Right lobe of liver (tissue), 4 donors: ENCODE measurements at regions not wholly inside any gene's neighbourhood (a gene's known extent, or its start where the extent isn't known, plus 50 kb on each side); places are given as distances from the start of the nearest gene placed in this dataset.

Experiments
- POLR2A ChIP-seq: fragments of 450-650 bp; IDR thresholded peaks from one replicate; pipeline ENCODE4 v1.6.1; 2017; ENCODE audit warnings: antibody characterized with exemption, mild to moderate bottlenecking
- TF ChIP-seq, protein P1 (sequence below), 4 donors: fragments of 200-600 bp in 3 of 4; fragments of 450-650 bp in 1 of 4; IDR thresholded peaks; one replicate each; pipeline versions ENCODE4 v1.5.1 to v1.8.0; 2016 to 2022; ENCODE audit warnings: antibody characterized with exemption in 4 of 4, mild to moderate bottlenecking in 2 of 4
- donor health status: DM: no; HTN: no; CAD: no.
- donor health status: DM: no; HTN: no; CAD: no.
- donor health status: DM: no; HTN: yes; CAD: no.

- TF ChIP-seq, protein P1, sequence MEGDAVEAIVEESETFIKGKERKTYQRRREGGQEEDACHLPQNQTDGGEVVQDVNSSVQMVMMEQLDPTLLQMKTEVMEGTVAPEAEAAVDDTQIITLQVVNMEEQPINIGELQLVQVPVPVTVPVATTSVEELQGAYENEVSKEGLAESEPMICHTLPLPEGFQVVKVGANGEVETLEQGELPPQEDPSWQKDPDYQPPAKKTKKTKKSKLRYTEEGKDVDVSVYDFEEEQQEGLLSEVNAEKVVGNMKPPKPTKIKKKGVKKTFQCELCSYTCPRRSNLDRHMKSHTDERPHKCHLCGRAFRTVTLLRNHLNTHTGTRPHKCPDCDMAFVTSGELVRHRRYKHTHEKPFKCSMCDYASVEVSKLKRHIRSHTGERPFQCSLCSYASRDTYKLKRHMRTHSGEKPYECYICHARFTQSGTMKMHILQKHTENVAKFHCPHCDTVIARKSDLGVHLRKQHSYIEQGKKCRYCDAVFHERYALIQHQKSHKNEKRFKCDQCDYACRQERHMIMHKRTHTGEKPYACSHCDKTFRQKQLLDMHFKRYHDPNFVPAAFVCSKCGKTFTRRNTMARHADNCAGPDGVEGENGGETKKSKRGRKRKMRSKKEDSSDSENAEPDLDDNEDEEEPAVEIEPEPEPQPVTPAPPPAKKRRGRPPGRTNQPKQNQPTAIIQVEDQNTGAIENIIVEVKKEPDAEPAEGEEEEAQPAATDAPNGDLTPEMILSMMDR (IDR thresholded peaks at IDR 0.05): no peak
- TF ChIP-seq POLR2A: no peak
These were observed 331.5 kb upstream of the MSX2 start for GRCh38 chr5:174392892-174393291.
